Liver (tissue), 3 donors: ENCODE measurements at regions not wholly inside any gene's neighbourhood (a gene's known extent, or its start where the extent isn't known, plus 50 kb on each side); places are given as distances from the start of the nearest gene placed in this dataset.

Experiments
- FOXA1 ChIP-seq: IDR thresholded peaks from 2 replicates; pipeline ENCODE4 v1.6.1; 2016; ENCODE audit warnings: antibody characterized with exemption
- GABPA ChIP-seq, 2 donors: IDR thresholded peaks in 1 of 2; conservative IDR thresholded peaks in 1 of 2; 2 replicates each; pipeline ENCODE4 v1.6.1; 2016; ENCODE audit warnings: antibody characterized with exemption in 2 of 2, mild to moderate bottlenecking in 1 of 2, moderate library complexity in 1 of 2
- HNF4A ChIP-seq, 2 donors: conservative IDR thresholded peaks; 2 replicates each; pipeline ENCODE4 v1.6.1; 2016; ENCODE audit warnings: antibody characterized with exemption in 2 of 2, mild to moderate bottlenecking in 2 of 2
- JUND ChIP-seq, 2 donors: IDR thresholded peaks; 2 replicates each; pipeline ENCODE4 v1.6.1; 2016; ENCODE audit warnings: antibody characterized with exemption in 2 of 2
- RAD21 ChIP-seq, 2 donors: IDR thresholded peaks; 2 replicates each; pipeline ENCODE4 v1.6.1; 2016; ENCODE audit warnings: antibody characterized with exemption in 2 of 2, mild to moderate bottlenecking in 2 of 2
- SP1 ChIP-seq: IDR thresholded peaks from 2 replicates; pipeline ENCODE4 v1.6.1; 2018; ENCODE audit warnings: antibody characterized with exemption, mild to moderate bottlenecking
- TAF1 ChIP-seq: conservative IDR thresholded peaks from 2 replicates; pipeline ENCODE4 v1.6.1; 2016; ENCODE audit warnings: antibody characterized with exemption, mild to moderate bottlenecking
- YY1 ChIP-seq: IDR thresholded peaks from 2 replicates; pipeline ENCODE4 v1.6.1; 2016; ENCODE audit warnings: antibody characterized with exemption, mild to moderate bottlenecking
- TF ChIP-seq, protein P1 (sequence below): IDR thresholded peaks from 2 replicates; pipeline ENCODE4 v1.6.1; 2016; ENCODE audit warnings: antibody characterized with exemption
- TF ChIP-seq, protein P2 (sequence below): fragments of 150-350 bp; IDR thresholded peaks from 2 replicates; pipeline ENCODE4 v1.5.1; 2017; ENCODE audit warnings: improper control_type of control experiment, low read depth, low read length; ENCODE audit not compliant: missing input control
- donor health status: healthy.
- donor health status: healthy.

DNA sequence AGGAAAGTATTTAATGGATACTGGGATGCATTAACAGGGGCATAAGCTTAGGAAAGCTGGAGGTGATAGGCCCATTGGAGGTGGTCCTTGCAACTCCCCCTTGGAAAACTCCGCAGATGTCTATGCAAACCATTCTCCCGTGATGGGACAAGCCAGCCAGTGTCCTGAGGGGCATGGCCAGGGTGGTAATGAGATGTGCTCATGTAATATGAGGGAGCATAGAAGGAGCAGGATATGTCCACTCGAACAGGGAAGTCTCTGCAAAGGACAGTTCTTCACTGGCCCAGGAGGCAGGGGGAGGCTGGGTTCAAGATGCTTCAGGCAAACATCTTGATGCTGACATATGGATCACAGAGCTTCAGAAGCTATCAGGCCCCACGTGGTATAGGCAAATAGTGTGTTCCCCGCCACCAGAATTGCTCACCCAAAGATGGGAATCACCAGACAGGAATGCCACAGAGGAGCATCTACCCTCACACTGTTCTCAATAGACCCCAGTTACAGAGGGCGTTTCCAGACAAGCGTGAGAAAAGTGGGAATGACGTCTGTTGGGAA lies 201.6 kb upstream of the CDH4 start:
- TF ChIP-seq SP1 (no peak), JUND (IDR thresholded peaks at IDR 0.05) (no peak), GABPA (IDR thresholded peaks at IDR 0.05 in 1 of 2, conservative IDR thresholded peaks at IDR 0.05 in 1 of 2) (no peak), RAD21 (IDR thresholded peaks at IDR 0.05) (no peak), HNF4A (conservative IDR thresholded peaks at IDR 0.05) (no peak), YY1 (no peak), TAF1 (no peak), FOXA1 (no peak)
- TF ChIP-seq, protein P1, sequence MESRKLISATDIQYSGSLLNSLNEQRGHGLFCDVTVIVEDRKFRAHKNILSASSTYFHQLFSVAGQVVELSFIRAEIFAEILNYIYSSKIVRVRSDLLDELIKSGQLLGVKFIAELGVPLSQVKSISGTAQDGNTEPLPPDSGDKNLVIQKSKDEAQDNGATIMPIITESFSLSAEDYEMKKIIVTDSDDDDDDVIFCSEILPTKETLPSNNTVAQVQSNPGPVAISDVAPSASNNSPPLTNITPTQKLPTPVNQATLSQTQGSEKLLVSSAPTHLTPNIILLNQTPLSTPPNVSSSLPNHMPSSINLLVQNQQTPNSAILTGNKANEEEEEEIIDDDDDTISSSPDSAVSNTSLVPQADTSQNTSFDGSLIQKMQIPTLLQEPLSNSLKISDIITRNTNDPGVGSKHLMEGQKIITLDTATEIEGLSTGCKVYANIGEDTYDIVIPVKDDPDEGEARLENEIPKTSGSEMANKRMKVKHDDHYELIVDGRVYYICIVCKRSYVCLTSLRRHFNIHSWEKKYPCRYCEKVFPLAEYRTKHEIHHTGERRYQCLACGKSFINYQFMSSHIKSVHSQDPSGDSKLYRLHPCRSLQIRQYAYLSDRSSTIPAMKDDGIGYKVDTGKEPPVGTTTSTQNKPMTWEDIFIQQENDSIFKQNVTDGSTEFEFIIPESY, result no peak
- TF ChIP-seq, protein P2, sequence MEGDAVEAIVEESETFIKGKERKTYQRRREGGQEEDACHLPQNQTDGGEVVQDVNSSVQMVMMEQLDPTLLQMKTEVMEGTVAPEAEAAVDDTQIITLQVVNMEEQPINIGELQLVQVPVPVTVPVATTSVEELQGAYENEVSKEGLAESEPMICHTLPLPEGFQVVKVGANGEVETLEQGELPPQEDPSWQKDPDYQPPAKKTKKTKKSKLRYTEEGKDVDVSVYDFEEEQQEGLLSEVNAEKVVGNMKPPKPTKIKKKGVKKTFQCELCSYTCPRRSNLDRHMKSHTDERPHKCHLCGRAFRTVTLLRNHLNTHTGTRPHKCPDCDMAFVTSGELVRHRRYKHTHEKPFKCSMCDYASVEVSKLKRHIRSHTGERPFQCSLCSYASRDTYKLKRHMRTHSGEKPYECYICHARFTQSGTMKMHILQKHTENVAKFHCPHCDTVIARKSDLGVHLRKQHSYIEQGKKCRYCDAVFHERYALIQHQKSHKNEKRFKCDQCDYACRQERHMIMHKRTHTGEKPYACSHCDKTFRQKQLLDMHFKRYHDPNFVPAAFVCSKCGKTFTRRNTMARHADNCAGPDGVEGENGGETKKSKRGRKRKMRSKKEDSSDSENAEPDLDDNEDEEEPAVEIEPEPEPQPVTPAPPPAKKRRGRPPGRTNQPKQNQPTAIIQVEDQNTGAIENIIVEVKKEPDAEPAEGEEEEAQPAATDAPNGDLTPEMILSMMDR, result no peak
